Ovary (tissue), 7 donors: ENCODE measurements at regions not wholly inside any gene's neighbourhood (a gene's known extent, or its start where the extent isn't known, plus 50 kb on each side); places are given as distances from the start of the nearest gene placed in this dataset.

Source experiments
- DNase-seq, 5 donors: peaks; one replicate each; pipeline ENCODE4 v3.0.0-alpha.2; 2019 to 2020
- H3K27ac ChIP-seq, 2 donors: fragments of 200-600 bp; one replicate each; pipeline versions ENCODE4 v1.5.1 to v1.8.0; 2019 to 2022
- H3K27me3 ChIP-seq: fragments of 200-600 bp; one replicate; pipeline ENCODE4 v1.8.0; 2022
- H3K36me3 ChIP-seq: fragments of 200-600 bp; sonication (generic); one replicate; pipeline ENCODE4 v1.5.1; 2019
- H3K4me1 ChIP-seq: one replicate; pipeline ENCODE4 v1.8.1; 2013; ENCODE audit warnings: mild to moderate bottlenecking, moderate library complexity; ENCODE audit not compliant: insufficient read depth
- H3K4me3 ChIP-seq: fragments of 200-600 bp; sonication (generic); one replicate; pipeline ENCODE4 v1.5.1; 2017
- H3K9me3 ChIP-seq, 2 donors: fragments of 200-600 bp in 1 of 2; sonication (generic) in 1 of 2; one replicate each; pipeline versions ENCODE4 v1.5.1 to v1.8.1; 2013 to 2019; ENCODE audit warnings: mild to moderate bottlenecking in 1 of 2, moderate library complexity in 1 of 2
- CTCF ChIP-seq, 3 donors: fragments of 450-650 bp in 2 of 3; fragments of 200-600 bp in 1 of 3; IDR thresholded peaks; one replicate each; pipeline versions ENCODE4 v1.5.1 to v1.8.0; 2016 to 2022; ENCODE audit warnings: antibody characterized with exemption in 3 of 3, mild to moderate bottlenecking in 1 of 3
- EP300 ChIP-seq: sonication (generic); formaldehyde crosslinking; IDR thresholded peaks from one replicate; pipeline ENCODE4 v1.6.1; 2017; ENCODE audit warnings: antibody characterized with exemption
- POLR2A ChIP-seq: fragments of 450-650 bp; IDR thresholded peaks from one replicate; pipeline ENCODE4 v1.6.1; 2017; ENCODE audit warnings: antibody characterized with exemption, mild to moderate bottlenecking, moderate library complexity
- WGBS, 3 donors: extraction: QIAGEN DNeasy Blood & Tissue Kit in 1 of 3; methylation state at CpG; one replicate each; pipeline versions ENCODE4 v1.1.5 to v1.1.7; 2013 to 2017; 5-methylcytosine and 5-hydroxymethylcytosine counted together
- intact Hi-C, 4 donors: fragments of 100-400 bp; cut with DNase I; formaldehyde crosslinking; loops; one replicate each; pipeline versions ENCODE4 v1.11.0 to v1.15.1; 2022 to 2023
- donor health status: DM: no; HTN: no; CAD: no; lungs with moderate emphysema.
- donor health status: DM: no; HTN: no; CAD: no.
- donor health status: Bipolar disorder and iron deficiency.
- donor health status: DM: no; HTN: no; CAD: no.
- donor health status: DM: yes; HTN: yes; CAD: no.

GRCh38 chr5:133735346-133735745 is 123.0 kb upstream of the FSTL4 start:
- TF ChIP-seq POLR2A (no peak), CTCF (IDR thresholded peaks at IDR 0.05) (no peak), EP300 (no peak)
- Histone ChIP-seq H3K27ac (no peak overlapping the region), H3K4me3 (no peak overlapping the region), H3K27me3 (no peaks in the 10 kb centered on the region), H3K4me1 (no peaks in the 10 kb centered on the region), H3K36me3 (no peaks in the 10 kb centered on the region), H3K9me3 (no peaks in the 10 kb centered on the region)
- 69 to 72% (median 72%) methylated on average over 9 of the region's 9 CpGs for WGBS, 3 donors
- intact Hi-C loops, result no loop called here
- DNase-seq, result no peak

- H3K27ac ChIP-seq, result no peak overlapping the region
- no peaks in the 10 kb centered on the region for H3K27me3 ChIP-seq
- no peaks in the 10 kb centered on the region for H3K4me1 ChIP-seq
- 78 to 84% (median 80%) methylated on average over 8 of the region's 8 CpGs for WGBS, 3 donors
- no peaks in the 10 kb centered on the region for H3K36me3 ChIP-seq
- H3K9me3 ChIP-seq, result no peaks in the 10 kb centered on the region
- TF ChIP-seq EP300, result no peak
- TF ChIP-seq POLR2A, result no peak
- TF ChIP-seq CTCF (IDR thresholded peaks at IDR 0.05), result no peak
- intact Hi-C loops, result no loop called here
- H3K4me3 ChIP-seq, result no peak overlapping the region
- DNase-seq, result no peak
Observed at GRCh38 chr5:133734916-133735315, 122.6 kb upstream of the FSTL4 start.

- no peak for TF ChIP-seq POLR2A
- no peak for TF ChIP-seq CTCF (IDR thresholded peaks at IDR 0.05)
- no peaks in the 10 kb centered on the region for H3K9me3 ChIP-seq
- intact Hi-C loops, result no loop called here
- no peak overlapping the region for H3K27ac ChIP-seq
- WGBS, 3 donors, result 93 to 96% (median 96%) methylated on average over 10 of the region's 10 CpGs
- no peaks in the 10 kb centered on the region for H3K27me3 ChIP-seq
- no peak overlapping the region for H3K4me3 ChIP-seq
- no peaks in the 10 kb centered on the region for H3K36me3 ChIP-seq
- H3K4me1 ChIP-seq, result no peaks in the 10 kb centered on the region
- no peak for DNase-seq
Observed at GRCh38 chr5:133732536-133732935, 120.2 kb upstream of the FSTL4 start.

GRCh38 chr5:133731951-133732350 is 119.6 kb upstream of the FSTL4 start:
- Histone ChIP-seq H3K27ac (no peak overlapping the region), H3K9me3 (no peaks in the 10 kb centered on the region), H3K4me3 (no peak overlapping the region), H3K36me3 (no peaks in the 10 kb centered on the region), H3K27me3 (no peaks in the 10 kb centered on the region), H3K4me1 (no peaks in the 10 kb centered on the region)
- TF ChIP-seq POLR2A (no peak), CTCF (IDR thresholded peaks at IDR 0.05) (no peak), EP300 (no peak)
- no peak for DNase-seq
- 51 to 86% (median 62%) methylated on average over 3 of the region's 3 CpGs for WGBS, 3 donors
- intact Hi-C loops, result no loop called here

GRCh38 chr5:133730866-133731265 is 118.5 kb upstream of the FSTL4 start:
- H3K4me3 ChIP-seq, result no peak overlapping the region
- no peaks in the 10 kb centered on the region for H3K4me1 ChIP-seq
- DNase-seq, result no peak
- TF ChIP-seq POLR2A (no peak), CTCF (IDR thresholded peaks at IDR 0.05) (no peak), EP300 (no peak)
- intact Hi-C loops, result no loop called here
- H3K9me3 ChIP-seq, result no peaks in the 10 kb centered on the region
- no peaks in the 10 kb centered on the region for H3K36me3 ChIP-seq
- no peaks in the 10 kb centered on the region for H3K27me3 ChIP-seq
- H3K27ac ChIP-seq, result no peak overlapping the region
- 85 to 92% (median 86%) methylated on average over 7 of the region's 7 CpGs for WGBS, 3 donors
